ENCODE measurements at regions not wholly inside any gene's neighbourhood (a gene's known extent, or its start where the extent isn't known, plus 50 kb on each side); places are given as distances from the start of the nearest gene placed in this dataset.
"Not testable (repeated sequence)": the region's sequence is repeated elsewhere in the genome, so short reads cannot be mapped to it uniquely, and the experiment has no call there.

DNA sequence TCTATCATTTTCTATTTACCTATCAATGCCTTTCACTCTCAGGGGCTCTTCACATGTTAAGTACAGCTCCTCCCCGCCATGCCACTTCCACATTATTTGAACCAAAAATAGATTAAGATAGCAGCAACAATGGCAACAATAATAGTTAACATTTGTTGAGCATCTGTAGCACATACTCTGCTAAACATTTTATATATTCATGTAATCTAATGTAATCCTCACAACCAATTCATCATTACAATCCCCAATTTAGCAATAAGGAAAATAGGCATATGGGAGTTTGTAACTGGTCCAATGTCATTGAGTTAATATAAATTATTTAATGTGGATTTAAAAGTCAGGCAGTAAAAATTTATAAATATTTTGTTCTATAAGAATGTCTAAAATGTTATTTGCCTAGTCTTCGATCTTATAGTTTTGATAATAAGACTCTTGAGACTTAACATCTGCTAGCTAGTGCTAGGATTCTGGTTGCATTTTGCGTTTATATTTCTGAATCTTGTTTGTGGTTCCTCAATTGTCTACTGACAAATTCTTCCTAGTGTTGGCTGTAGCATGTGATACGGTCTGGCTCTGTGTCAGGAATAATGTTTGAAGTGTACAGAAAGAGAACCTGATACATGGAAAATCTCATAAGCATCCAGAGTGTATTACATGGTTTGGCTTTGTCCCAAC, 621.5 kb upstream of the LUZP2 start:
- intact Hi-C loops (cut with micrococcal nuclease), result no loop called here
- no peaks in the 10 kb centered on the region for H3K27me3 Mint-ChIP-seq
- H3K4me1 Mint-ChIP-seq (ENCODE audit: low read depth), result no peaks in the 10 kb centered on the region
- H3K4me3 Mint-ChIP-seq, result no peak overlapping the region
- ChIA-PET CTCF (no interaction called here), POLR2A (no interaction called here)
- peaks cover 21% of the 10 kb centered on the region for H3K9me3 Mint-ChIP-seq
- no peak for DNase-seq
- H3K27ac Mint-ChIP-seq, result no peak overlapping the region
- H3K36me3 Mint-ChIP-seq, result no peaks in the 10 kb centered on the region

DNA sequence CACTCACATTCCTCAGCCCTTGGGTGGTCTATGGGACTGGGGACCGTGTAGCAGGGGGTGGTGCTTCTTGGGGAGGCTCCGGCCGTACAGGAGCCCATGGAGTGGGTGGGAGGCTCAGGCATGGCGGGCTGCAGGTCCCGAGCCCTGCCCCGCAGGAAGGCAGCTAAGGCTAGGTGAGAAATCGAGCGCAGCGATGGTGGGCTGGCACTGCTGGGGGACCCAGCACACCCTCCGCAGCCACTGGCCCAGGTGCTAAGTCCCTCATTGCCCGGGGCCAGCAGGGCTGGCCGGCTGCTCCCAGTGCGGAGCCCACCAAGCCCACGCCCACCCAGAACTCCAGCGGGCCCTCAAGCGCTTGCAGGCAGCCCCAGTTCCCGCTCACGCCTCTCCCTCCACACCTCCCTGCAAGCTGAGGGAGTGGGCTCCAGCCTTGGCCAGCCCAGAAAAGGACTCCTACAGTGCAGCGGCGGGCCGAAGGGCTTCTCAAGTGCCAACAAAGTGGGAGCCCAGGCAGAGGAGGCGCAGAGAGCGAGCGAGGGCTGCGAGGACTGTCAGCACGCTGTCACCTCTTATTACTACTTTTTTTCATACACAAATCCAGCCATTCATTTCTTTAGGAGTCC, 613.3 kb upstream of the LUZP2 start:
- CTCF ChIA-PET; DNase-seq; H3K4me3 Mint-ChIP-seq; POLR2A ChIA-PET; H3K27ac Mint-ChIP-seq; H3K27me3 Mint-ChIP-seq; intact Hi-C loops (cut with micrococcal nuclease); H3K4me1 Mint-ChIP-seq (ENCODE audit: low read depth); H3K36me3 Mint-ChIP-seq: not testable (repeated sequence)
- peaks cover 13% of the 10 kb centered on the region for H3K9me3 Mint-ChIP-seq

DNA sequence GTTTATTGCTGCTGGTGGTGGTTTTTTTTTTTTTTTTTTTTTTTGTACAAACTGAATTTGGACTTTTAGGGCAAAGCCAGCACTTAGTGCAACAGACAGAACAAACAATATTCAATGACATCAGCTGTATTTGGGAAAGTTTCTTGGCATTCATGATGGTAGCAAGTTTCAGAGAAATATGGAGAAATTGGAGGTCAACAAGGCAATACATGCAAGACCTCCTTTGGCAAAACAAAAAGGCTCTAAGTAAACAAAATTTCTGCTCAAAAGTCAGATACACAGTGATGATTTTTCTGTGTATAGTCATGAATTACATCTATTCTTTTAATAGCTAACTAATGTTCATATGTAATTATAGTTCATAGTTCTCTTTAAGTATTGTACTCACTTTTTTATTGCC, 612.5 kb upstream of the LUZP2 start:
- ChIA-PET CTCF (no interaction called here), POLR2A (no interaction called here)
- DNase-seq, result no peak
- intact Hi-C loops (cut with micrococcal nuclease), result no loop called here
- Mint-ChIP-seq H3K4me3 (no peak overlapping the region), H3K36me3 (no peaks in the 10 kb centered on the region), H3K27ac (no peak overlapping the region), H3K27me3 (no peaks in the 10 kb centered on the region), H3K4me1 (ENCODE audit: low read depth) (no peaks in the 10 kb centered on the region), H3K9me3 (peaks cover 13% of the 10 kb centered on the region)

DNA sequence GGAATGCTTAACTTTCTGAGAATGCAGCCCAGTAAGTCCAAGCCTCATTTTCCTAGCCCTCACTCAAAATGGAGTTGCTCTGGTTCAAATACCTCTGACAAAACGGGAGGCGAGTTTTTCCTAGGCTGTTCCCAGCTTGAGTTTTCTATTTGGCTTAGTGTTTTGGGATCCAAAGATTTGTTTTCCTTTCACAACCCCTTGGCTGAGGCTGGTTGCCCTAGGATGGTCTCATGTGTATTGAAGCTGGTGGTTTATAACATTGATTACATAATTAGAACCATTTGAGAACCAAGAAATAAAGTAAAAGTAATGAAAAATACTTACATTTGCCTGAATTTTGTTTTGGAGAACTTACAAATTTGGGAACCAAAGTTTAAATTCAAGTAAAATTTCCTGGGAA, 611.1 kb upstream of the LUZP2 start:
- POLR2A ChIA-PET, result no interaction called here
- Mint-ChIP-seq H3K36me3 (no peaks in the 10 kb centered on the region), H3K9me3 (peaks cover 13% of the 10 kb centered on the region), H3K27me3 (no peaks in the 10 kb centered on the region), H3K4me1 (ENCODE audit: low read depth) (no peaks in the 10 kb centered on the region), H3K27ac (no peak overlapping the region), H3K4me3 (no peak overlapping the region)
- CTCF ChIA-PET, result no interaction called here
- DNase-seq, result no peak
- intact Hi-C loops (cut with micrococcal nuclease), result no loop called here

DNA sequence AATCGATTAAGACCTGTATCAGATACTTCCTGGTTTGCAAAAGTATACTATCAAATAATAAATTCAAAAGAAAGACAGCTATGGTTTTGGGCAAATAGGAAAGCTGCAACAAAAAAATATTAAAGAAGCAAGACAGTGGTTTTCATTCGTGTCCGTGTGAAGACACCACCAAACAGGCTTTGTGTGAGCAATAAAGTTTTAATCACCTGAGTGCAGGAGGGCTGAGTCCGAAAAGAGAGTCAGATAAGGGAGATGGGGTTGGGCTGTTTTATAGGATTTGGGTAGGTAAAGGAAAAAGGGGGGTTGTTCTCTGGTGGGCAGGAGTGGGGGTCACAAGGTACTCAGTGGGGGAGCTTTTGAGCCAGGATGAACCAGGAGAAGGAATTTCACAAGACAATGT, 609.7 kb upstream of the LUZP2 start:
- H3K27ac Mint-ChIP-seq; POLR2A ChIA-PET; DNase-seq; H3K27me3 Mint-ChIP-seq; H3K4me1 Mint-ChIP-seq (ENCODE audit: low read depth); CTCF ChIA-PET; H3K4me3 Mint-ChIP-seq; H3K36me3 Mint-ChIP-seq; intact Hi-C loops (cut with micrococcal nuclease): not testable (repeated sequence)
- H3K9me3 Mint-ChIP-seq, result peaks cover 14% of the 10 kb centered on the region

DNA sequence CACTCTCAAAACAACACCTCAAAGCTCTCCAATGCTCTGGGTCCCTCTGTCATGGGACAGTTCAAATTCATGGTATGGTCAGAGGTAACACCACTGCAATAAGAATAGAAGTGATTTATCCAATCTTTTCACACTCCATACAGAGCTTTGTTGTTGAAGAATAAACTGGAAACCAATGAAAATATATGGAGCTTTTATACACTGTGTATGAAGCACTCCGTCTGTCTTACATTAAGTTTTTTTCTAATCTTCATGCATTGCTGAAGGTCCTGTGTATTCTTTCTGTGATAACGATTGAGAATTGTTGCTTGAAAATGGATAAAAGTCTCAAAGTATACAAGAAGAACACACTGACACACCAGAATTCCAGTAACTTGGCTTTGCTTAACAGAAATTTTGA, 603.7 kb upstream of the LUZP2 start:
- intact Hi-C loops (cut with micrococcal nuclease), result no loop called here
- Mint-ChIP-seq H3K4me1 (ENCODE audit: low read depth) (no peaks in the 10 kb centered on the region), H3K27me3 (no peaks in the 10 kb centered on the region), H3K9me3 (peaks cover 7% of the 10 kb centered on the region), H3K27ac (no peak overlapping the region), H3K36me3 (no peaks in the 10 kb centered on the region), H3K4me3 (no peak overlapping the region)
- no peak for DNase-seq
- ChIA-PET POLR2A (no interaction called here), CTCF (no interaction called here)

DNA sequence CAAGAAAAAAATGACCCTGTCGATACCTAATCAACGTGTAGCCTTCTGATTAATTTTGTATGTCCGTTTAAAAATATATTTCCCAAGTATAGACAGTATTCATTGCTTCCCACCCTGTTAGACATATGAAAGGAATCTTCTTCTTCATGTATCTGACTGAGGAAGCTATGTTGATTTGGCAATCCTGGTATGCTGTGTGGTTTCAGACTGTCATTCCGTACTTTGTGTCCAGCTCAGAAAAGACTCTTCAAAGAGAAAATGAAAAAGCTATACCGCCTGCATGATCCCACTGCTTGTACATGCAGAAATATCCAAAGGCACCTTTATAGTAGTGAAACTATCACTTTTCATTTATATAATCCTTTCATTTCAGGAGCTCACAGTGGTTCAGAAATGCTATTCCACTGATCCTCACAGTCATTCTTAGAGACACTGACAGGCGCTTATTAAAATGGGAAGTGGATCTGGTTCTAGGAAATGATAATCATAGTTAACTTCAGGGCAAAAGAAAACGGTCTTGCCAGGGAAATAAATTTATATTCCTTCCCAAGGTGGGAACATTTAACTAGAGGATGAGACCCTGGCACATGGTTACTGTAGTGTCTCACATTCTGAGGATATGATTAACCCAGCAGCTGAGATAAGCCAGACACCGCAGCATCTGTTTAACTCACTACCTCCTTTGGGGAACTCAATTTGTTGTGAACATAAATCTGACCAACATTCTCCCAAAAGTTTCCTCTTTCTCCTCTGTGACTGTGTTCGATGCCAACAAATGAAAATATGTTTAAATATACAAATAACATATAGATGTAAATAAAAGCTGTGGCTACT, 599.2 kb upstream of the LUZP2 start:
- intact Hi-C loops (cut with micrococcal nuclease), result no loop called here
- H3K36me3 Mint-ChIP-seq, result no peaks in the 10 kb centered on the region
- ChIA-PET CTCF (no interaction called here), POLR2A (no interaction called here)
- H3K4me1 Mint-ChIP-seq (ENCODE audit: low read depth), result no peaks in the 10 kb centered on the region
- H3K27ac Mint-ChIP-seq, result no peak overlapping the region
- no peak for DNase-seq
- peaks cover 5% of the 10 kb centered on the region for H3K9me3 Mint-ChIP-seq
- no peak overlapping the region for H3K4me3 Mint-ChIP-seq
- no peaks in the 10 kb centered on the region for H3K27me3 Mint-ChIP-seq

DNA sequence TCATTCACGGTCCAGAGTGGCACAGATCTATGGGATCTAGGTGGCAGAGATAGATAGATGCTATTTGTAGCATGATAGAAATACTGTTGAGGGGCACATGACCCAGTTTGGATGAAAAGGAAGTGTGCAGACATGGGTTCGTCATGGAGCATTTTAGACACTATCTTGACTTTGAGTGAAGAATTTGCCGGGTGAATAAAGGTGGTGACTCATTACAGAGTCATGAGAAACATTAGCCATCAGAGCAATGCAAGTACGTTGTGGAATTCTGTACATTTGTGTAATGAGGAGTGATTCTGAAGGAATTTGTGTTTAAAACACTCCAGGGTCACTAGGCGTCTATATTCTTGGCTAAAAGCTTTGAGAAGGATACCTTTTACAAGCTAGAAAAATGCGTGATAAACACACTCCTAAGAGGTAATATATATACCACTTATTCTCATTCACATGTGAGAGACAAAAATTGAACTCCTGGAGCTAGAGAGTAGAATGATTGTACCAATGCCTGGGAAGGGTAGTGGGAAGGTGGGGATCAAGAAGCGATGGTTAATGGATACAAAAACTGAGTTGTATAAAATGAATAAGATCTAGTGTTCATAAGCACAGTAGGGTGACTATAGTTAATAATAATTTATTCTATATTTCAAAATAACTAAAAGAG, 593.7 kb upstream of the LUZP2 start:
- Mint-ChIP-seq H3K4me1 (ENCODE audit: low read depth) (no peaks in the 10 kb centered on the region), H3K36me3 (no peaks in the 10 kb centered on the region), H3K27ac (no peak overlapping the region), H3K27me3 (no peaks in the 10 kb centered on the region), H3K9me3 (peaks cover 13% of the 10 kb centered on the region), H3K4me3 (no peak overlapping the region)
- ChIA-PET CTCF (no interaction called here), POLR2A (no interaction called here)
- DNase-seq, result no peak
- intact Hi-C loops (cut with micrococcal nuclease), result no loop called here

DNA sequence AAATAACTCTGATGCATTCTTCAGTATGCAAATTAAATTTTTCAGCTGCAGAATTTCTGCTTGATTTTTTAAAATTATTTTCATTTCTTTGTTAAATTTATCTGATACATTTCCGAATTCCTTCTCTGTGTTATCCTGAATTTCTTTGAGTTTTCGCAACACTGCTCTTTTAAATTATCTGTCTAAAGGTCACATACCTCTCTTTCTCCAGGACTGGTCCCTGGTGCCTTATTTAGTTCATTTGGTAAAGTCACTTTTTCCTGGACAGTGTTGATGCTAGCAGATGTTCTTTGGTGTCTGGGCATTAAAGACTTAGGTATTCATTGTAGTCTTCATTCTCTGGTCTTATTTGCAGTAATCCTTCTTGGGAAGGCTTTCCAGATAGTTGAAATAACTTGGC, 577.4 kb upstream of the LUZP2 start:
- DNase-seq, result no peak

DNA sequence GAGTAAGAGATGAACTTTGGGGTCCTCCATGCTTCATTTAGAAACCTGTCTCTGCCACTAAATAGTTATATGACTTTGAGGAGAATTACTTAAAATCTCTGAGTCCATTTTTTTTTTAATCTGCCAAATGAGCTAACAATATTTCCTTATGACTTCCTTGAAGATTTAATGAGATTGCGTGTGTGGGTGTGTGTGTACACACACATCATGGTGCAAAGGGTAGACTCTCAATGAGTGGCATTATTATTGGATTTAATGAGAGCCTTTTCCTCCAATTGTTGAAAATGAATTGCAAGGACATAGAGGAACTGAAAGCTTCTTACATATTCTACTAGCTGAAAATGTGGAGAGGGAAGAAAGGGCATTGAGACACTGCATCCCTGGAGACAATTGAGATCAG, 573.5 kb upstream of the LUZP2 start:
- H3K36me3 Mint-ChIP-seq, result no peaks in the 10 kb centered on the region
- intact Hi-C loops (cut with micrococcal nuclease), result no loop called here
- no peaks in the 10 kb centered on the region for H3K4me1 Mint-ChIP-seq (ENCODE audit: low read depth)
- H3K4me3 Mint-ChIP-seq, result no peak overlapping the region
- H3K27ac Mint-ChIP-seq, result no peak overlapping the region
- peaks cover 16% of the 10 kb centered on the region for H3K9me3 Mint-ChIP-seq
- no peaks in the 10 kb centered on the region for H3K27me3 Mint-ChIP-seq
- ChIA-PET CTCF (no interaction called here), POLR2A (no interaction called here)
- DNase-seq, result no peak

More for the DNA sequence above, 577.4 kb upstream of the LUZP2 start:
- Mint-ChIP-seq H3K4me1 (ENCODE audit: low read depth) (no peaks in the 10 kb centered on the region), H3K36me3 (no peaks in the 10 kb centered on the region), H3K9me3 (peaks cover 17% of the 10 kb centered on the region), H3K4me3 (no peak overlapping the region), H3K27me3 (no peaks in the 10 kb centered on the region), H3K27ac (no peak overlapping the region)
- CTCF ChIA-PET, result no interaction called here
- POLR2A ChIA-PET, result no interaction called here
- intact Hi-C loops (cut with micrococcal nuclease), result no loop called here

DNA sequence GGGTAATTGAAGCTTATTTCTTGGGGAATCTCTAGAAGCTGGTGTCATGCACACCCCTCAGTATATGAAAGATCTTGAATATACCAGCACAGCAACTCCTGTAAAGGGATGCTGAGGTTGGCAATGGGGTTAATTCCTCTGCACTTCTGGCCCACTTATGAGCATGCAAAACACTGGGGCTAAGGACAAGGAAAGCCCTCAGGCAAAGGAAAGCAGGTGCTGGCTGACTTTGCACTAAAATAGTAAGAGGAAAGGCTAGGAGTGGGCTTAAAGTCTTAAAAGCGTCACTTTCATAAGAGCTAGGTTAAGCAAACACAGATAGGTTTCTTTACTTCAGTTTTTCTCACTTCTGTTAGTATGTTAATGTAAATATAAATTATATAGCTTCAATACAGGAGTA, 572.6 kb upstream of the LUZP2 start:
- peaks cover 13% of the 10 kb centered on the region for H3K9me3 Mint-ChIP-seq
- no peak overlapping the region for H3K4me3 Mint-ChIP-seq
- intact Hi-C loops (cut with micrococcal nuclease), result no loop called here
- ChIA-PET CTCF (no interaction called here), POLR2A (no interaction called here)
- H3K36me3 Mint-ChIP-seq, result no peaks in the 10 kb centered on the region
- H3K27me3 Mint-ChIP-seq, result no peaks in the 10 kb centered on the region
- no peaks in the 10 kb centered on the region for H3K4me1 Mint-ChIP-seq (ENCODE audit: low read depth)
- DNase-seq, result no peak
- no peak overlapping the region for H3K27ac Mint-ChIP-seq

DNA sequence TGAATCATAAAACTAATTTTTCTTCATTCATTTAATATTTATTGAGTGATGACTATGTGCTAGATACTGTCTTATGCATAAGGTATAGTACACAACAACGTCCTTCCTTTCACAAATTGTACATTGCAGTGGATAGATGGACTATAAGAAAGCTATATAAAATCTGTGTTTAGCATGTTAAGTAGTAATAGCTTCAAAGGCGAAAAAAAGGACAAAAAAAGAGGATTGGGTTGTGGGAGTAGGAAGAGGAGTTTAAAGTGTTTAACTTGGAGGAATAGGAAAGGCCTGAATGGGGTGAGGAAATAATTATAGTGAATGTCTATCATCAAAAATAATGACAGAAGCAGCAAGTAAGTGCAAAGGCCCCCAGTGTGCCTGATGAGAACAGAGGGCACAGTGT, 565.4 kb upstream of the LUZP2 start:
- Mint-ChIP-seq H3K27ac (no peak overlapping the region), H3K36me3 (no peaks in the 10 kb centered on the region), H3K27me3 (no peaks in the 10 kb centered on the region), H3K9me3 (peaks cover 5% of the 10 kb centered on the region), H3K4me1 (ENCODE audit: low read depth) (no peaks in the 10 kb centered on the region), H3K4me3 (no peak overlapping the region)
- DNase-seq, result no peak
- POLR2A ChIA-PET, result no interaction called here
- intact Hi-C loops (cut with micrococcal nuclease), result no loop called here
- CTCF ChIA-PET, result no interaction called here
